ENCODE measurements at regions not wholly inside any gene's neighbourhood (a gene's known extent, or its start where the extent isn't known, plus 50 kb on each side); places are given as distances from the start of the nearest gene placed in this dataset.
A peak's percentile ranks its signal among the peaks of the same experiment; 100 is the strongest.
"Not testable (repeated sequence)": the region's sequence is repeated elsewhere in the genome, so short reads cannot be mapped to it uniquely, and the experiment has no call there.

- WGBS (ENCODE audit: insufficient coverage) = 99% methylated on average over 18 of the region's 23 CpGs
Observed at GRCh38 chr5:25199902-25200301, 555.1 kb upstream of the CDH10 start.

GRCh38 chr5:25190521-25191000, 545.8 kb upstream of the CDH10 start:
- H3K4me1 ChIP-seq (ENCODE audit: control extremely low read depth in 1 of 4, control insufficient read depth in 4 of 4, insufficient read depth in 4 of 4, low read length in 3 of 4) = no peaks in the 10 kb centered on the region
- no peak for DNase-seq
- no peaks in the 10 kb centered on the region for H3K27me3 ChIP-seq (replicated peaks in 2 of 5; ENCODE audit: control insufficient read depth in 4 of 5, insufficient read depth in 5 of 5, low read length in 4 of 5)
- ChIA-PET POLR2A (no interaction called here), CTCF (no interaction called here)
- no peaks in the 10 kb centered on the region for H3K36me3 ChIP-seq (ENCODE audit: control insufficient read depth in 4 of 4, insufficient read depth in 4 of 4, low read length in 3 of 4)
- no peak overlapping the region for H3K27ac ChIP-seq (ENCODE audit: insufficient read depth in 1 of 2, low read depth in 1 of 2, low read length in 2 of 2, poor library complexity in 1 of 2, severe bottlenecking in 2 of 2)
- H3K4me3 ChIP-seq (ENCODE audit: control insufficient read depth in 1 of 7, extremely low read depth in 1 of 7, insufficient read depth in 4 of 7, low read depth in 2 of 7, low read length in 6 of 7) = no peak overlapping the region
- WGBS (ENCODE audit: insufficient coverage) = 95% methylated on average over 47 of the region's 55 CpGs
- H3K9me3 ChIP-seq (ENCODE audit: control extremely low read depth in 1 of 5, control insufficient read depth in 4 of 5, insufficient read depth in 2 of 5, low read depth in 1 of 5, low read length in 4 of 5) = no peaks in the 10 kb centered on the region

More at GRCh38 chr5:25199902-25200301, 555.1 kb upstream of the CDH10 start:
- POLR2A ChIA-PET; H3K27ac ChIP-seq (ENCODE audit: insufficient read depth in 1 of 2, low read depth in 1 of 2, low read length in 2 of 2, poor library complexity in 1 of 2, severe bottlenecking in 2 of 2); H3K27me3 ChIP-seq (replicated peaks in 2 of 5; ENCODE audit: control insufficient read depth in 4 of 5, insufficient read depth in 5 of 5, low read length in 4 of 5); DNase-seq; H3K36me3 ChIP-seq (ENCODE audit: control insufficient read depth in 4 of 4, insufficient read depth in 4 of 4, low read length in 3 of 4); H3K4me1 ChIP-seq (ENCODE audit: control extremely low read depth in 1 of 4, control insufficient read depth in 4 of 4, insufficient read depth in 4 of 4, low read length in 3 of 4); H3K4me3 ChIP-seq (ENCODE audit: control insufficient read depth in 1 of 7, extremely low read depth in 1 of 7, insufficient read depth in 4 of 7, low read depth in 2 of 7, low read length in 6 of 7); H3K9me3 ChIP-seq (ENCODE audit: control extremely low read depth in 1 of 5, control insufficient read depth in 4 of 5, insufficient read depth in 2 of 5, low read depth in 1 of 5, low read length in 4 of 5); CTCF ChIA-PET: not testable (repeated sequence)

DNA sequence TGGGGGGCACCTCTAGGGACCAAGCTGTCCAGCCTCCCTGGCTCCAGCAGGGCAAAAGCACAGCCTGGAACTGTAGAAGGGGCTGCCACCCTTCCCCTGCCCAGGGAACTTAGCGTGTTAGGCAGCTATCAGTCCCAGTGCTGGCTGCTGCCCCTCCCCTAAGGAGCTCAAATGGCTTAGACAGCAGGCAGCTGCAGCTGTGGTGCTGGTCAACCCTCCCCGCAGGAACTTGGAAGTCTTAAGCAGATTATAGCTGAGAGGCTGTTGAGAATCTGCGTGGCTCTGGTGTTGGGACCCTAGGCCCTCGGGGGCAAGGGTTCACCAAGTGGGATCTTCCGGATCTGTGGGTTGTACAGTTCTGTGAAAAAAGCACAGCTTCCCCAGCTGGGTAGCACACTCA, 536.5 kb upstream of the CDH10 start:
- ChIA-PET CTCF (no interaction called here), POLR2A (no interaction called here)
- no peaks in the 10 kb centered on the region for H3K27me3 ChIP-seq (replicated peaks in 2 of 5; ENCODE audit: control insufficient read depth in 4 of 5, insufficient read depth in 5 of 5, low read length in 4 of 5)
- 100% methylated on average over 4 of the region's 5 CpGs for WGBS (ENCODE audit: insufficient coverage)
- no peak overlapping the region for H3K27ac ChIP-seq (ENCODE audit: insufficient read depth in 1 of 2, low read depth in 1 of 2, low read length in 2 of 2, poor library complexity in 1 of 2, severe bottlenecking in 2 of 2)
- H3K4me3 ChIP-seq (ENCODE audit: control insufficient read depth in 1 of 7, extremely low read depth in 1 of 7, insufficient read depth in 4 of 7, low read depth in 2 of 7, low read length in 6 of 7) = no peak overlapping the region
- H3K9me3 ChIP-seq (ENCODE audit: control extremely low read depth in 1 of 5, control insufficient read depth in 4 of 5, insufficient read depth in 2 of 5, low read depth in 1 of 5, low read length in 4 of 5) = no peaks in the 10 kb centered on the region
- no peaks in the 10 kb centered on the region for H3K4me1 ChIP-seq (ENCODE audit: control extremely low read depth in 1 of 4, control insufficient read depth in 4 of 4, insufficient read depth in 4 of 4, low read length in 3 of 4)
- no peak for DNase-seq
- H3K36me3 ChIP-seq (ENCODE audit: control insufficient read depth in 4 of 4, insufficient read depth in 4 of 4, low read length in 3 of 4) = no peaks in the 10 kb centered on the region

GRCh38 chr5:25162616-25163015, 517.8 kb upstream of the CDH10 start:
- H3K36me3 ChIP-seq (ENCODE audit: control insufficient read depth in 4 of 4, insufficient read depth in 4 of 4, low read length in 3 of 4); H3K9me3 ChIP-seq (ENCODE audit: control extremely low read depth in 1 of 5, control insufficient read depth in 4 of 5, insufficient read depth in 2 of 5, low read depth in 1 of 5, low read length in 4 of 5); POLR2A ChIA-PET; H3K27ac ChIP-seq (ENCODE audit: insufficient read depth in 1 of 2, low read depth in 1 of 2, low read length in 2 of 2, poor library complexity in 1 of 2, severe bottlenecking in 2 of 2); H3K27me3 ChIP-seq (replicated peaks in 2 of 5; ENCODE audit: control insufficient read depth in 4 of 5, insufficient read depth in 5 of 5, low read length in 4 of 5): not testable (repeated sequence)
- peak in 2 of 3 donors; percentile 37 to 50 for DNase-seq
- peak overlapping the region in 4 of 7 experiments; percentile 5 to 61 (median 36) for H3K4me3 ChIP-seq (ENCODE audit: control insufficient read depth in 1 of 7, extremely low read depth in 1 of 7, insufficient read depth in 4 of 7, low read depth in 2 of 7, low read length in 6 of 7)
- peaks cover 0 to 20% (median 15%) of the 10 kb centered on the region in 4 experiments for H3K4me1 ChIP-seq (ENCODE audit: control extremely low read depth in 1 of 4, control insufficient read depth in 4 of 4, insufficient read depth in 4 of 4, low read length in 3 of 4)
- CTCF ChIA-PET = interaction anchor here (0.6 kb wide), 1 partner anchor 1000 kb away, joined by 3 read pairs; no protein-coding TSS in a partner anchor
- no CpG with 5 or more reads among the region's 1 CpG for WGBS (ENCODE audit: insufficient coverage)

- H3K27me3 ChIP-seq (replicated peaks in 2 of 5; ENCODE audit: control insufficient read depth in 4 of 5, insufficient read depth in 5 of 5, low read length in 4 of 5) = no peaks in the 10 kb centered on the region
- no peaks in the 10 kb centered on the region for H3K9me3 ChIP-seq (ENCODE audit: control extremely low read depth in 1 of 5, control insufficient read depth in 4 of 5, insufficient read depth in 2 of 5, low read depth in 1 of 5, low read length in 4 of 5)
- WGBS (ENCODE audit: insufficient coverage) = no CpG with 5 or more reads among the region's 1 CpG
- H3K27ac ChIP-seq (ENCODE audit: insufficient read depth in 1 of 2, low read depth in 1 of 2, low read length in 2 of 2, poor library complexity in 1 of 2, severe bottlenecking in 2 of 2) = no peak overlapping the region
- CTCF ChIA-PET = no interaction called here
- POLR2A ChIA-PET = no interaction called here
- peak in 2 of 3 donors; percentile 49 to 63 for DNase-seq
- H3K4me1 ChIP-seq (ENCODE audit: control extremely low read depth in 1 of 4, control insufficient read depth in 4 of 4, insufficient read depth in 4 of 4, low read length in 3 of 4) = peaks cover 0 to 20% (median 15%) of the 10 kb centered on the region in 4 experiments
- no peaks in the 10 kb centered on the region for H3K36me3 ChIP-seq (ENCODE audit: control insufficient read depth in 4 of 4, insufficient read depth in 4 of 4, low read length in 3 of 4)
- no peak overlapping the region for H3K4me3 ChIP-seq (ENCODE audit: control insufficient read depth in 1 of 7, extremely low read depth in 1 of 7, insufficient read depth in 4 of 7, low read depth in 2 of 7, low read length in 6 of 7)
Observed at GRCh38 chr5:25160891-25161290, 516.1 kb upstream of the CDH10 start.

- Histone ChIP-seq H3K27ac (ENCODE audit: insufficient read depth in 1 of 2, low read depth in 1 of 2, low read length in 2 of 2, poor library complexity in 1 of 2, severe bottlenecking in 2 of 2) (no peak overlapping the region), H3K4me3 (ENCODE audit: control insufficient read depth in 1 of 7, extremely low read depth in 1 of 7, insufficient read depth in 4 of 7, low read depth in 2 of 7, low read length in 6 of 7) (no peak overlapping the region), H3K4me1 (ENCODE audit: control extremely low read depth in 1 of 4, control insufficient read depth in 4 of 4, insufficient read depth in 4 of 4, low read length in 3 of 4) (peaks cover 0 to 7% (median 4%) of the 10 kb centered on the region in 4 experiments), H3K27me3 (replicated peaks in 2 of 5; ENCODE audit: control insufficient read depth in 4 of 5, insufficient read depth in 5 of 5, low read length in 4 of 5) (no peaks in the 10 kb centered on the region), H3K36me3 (ENCODE audit: control insufficient read depth in 4 of 4, insufficient read depth in 4 of 4, low read length in 3 of 4) (no peaks in the 10 kb centered on the region), H3K9me3 (ENCODE audit: control extremely low read depth in 1 of 5, control insufficient read depth in 4 of 5, insufficient read depth in 2 of 5, low read depth in 1 of 5, low read length in 4 of 5) (peaks cover 0 to 5% (median 0%) of the 10 kb centered on the region in 5 experiments)
- WGBS (ENCODE audit: insufficient coverage) = 0% methylated on average over 1 of the region's 1 CpG
- DNase-seq = peak; percentile 29 to 83 (median 77)
- CTCF ChIA-PET = interaction anchor here (1.4 kb wide), 1 partner anchor 15 kb away, joined by 3 read pairs; no protein-coding TSS in a partner anchor
- POLR2A ChIA-PET = no interaction called here
Observed at GRCh38 chr5:25150819-25151218, 506.0 kb upstream of the CDH10 start.

- Histone ChIP-seq H3K36me3 (ENCODE audit: control insufficient read depth in 4 of 4, insufficient read depth in 4 of 4, low read length in 3 of 4) (no peaks in the 10 kb centered on the region), H3K4me3 (ENCODE audit: control insufficient read depth in 1 of 7, extremely low read depth in 1 of 7, insufficient read depth in 4 of 7, low read depth in 2 of 7, low read length in 6 of 7) (no peak overlapping the region), H3K27me3 (replicated peaks in 2 of 5; ENCODE audit: control insufficient read depth in 4 of 5, insufficient read depth in 5 of 5, low read length in 4 of 5) (no peaks in the 10 kb centered on the region), H3K27ac (ENCODE audit: insufficient read depth in 1 of 2, low read depth in 1 of 2, low read length in 2 of 2, poor library complexity in 1 of 2, severe bottlenecking in 2 of 2) (no peak overlapping the region), H3K4me1 (ENCODE audit: control extremely low read depth in 1 of 4, control insufficient read depth in 4 of 4, insufficient read depth in 4 of 4, low read length in 3 of 4) (no peaks in the 10 kb centered on the region), H3K9me3 (ENCODE audit: control extremely low read depth in 1 of 5, control insufficient read depth in 4 of 5, insufficient read depth in 2 of 5, low read depth in 1 of 5, low read length in 4 of 5) (peaks cover 0 to under 1% (median 0%) of the 10 kb centered on the region in 5 experiments)
- no peak for DNase-seq
- CTCF ChIA-PET = no interaction called here
- POLR2A ChIA-PET = no interaction called here
- 100% methylated on average over 2 of the region's 4 CpGs for WGBS (ENCODE audit: insufficient coverage)
Observed at GRCh38 chr5:25128606-25129005, 483.8 kb upstream of the CDH10 start.
